Posterior vena cava (tissue), 2 donors: ENCODE measurements at regions not wholly inside any gene's neighbourhood (a gene's known extent, or its start where the extent isn't known, plus 50 kb on each side); places are given as distances from the start of the nearest gene placed in this dataset.

Experiments used
- DNase-seq: peaks from one replicate; pipeline ENCODE4 v3.0.0-alpha.2; 2020; ENCODE audit warnings: low spot score
- intact Hi-C, 2 donors: fragments of 100-400 bp; cut with DNase I; formaldehyde crosslinking; loops; one replicate each; pipeline versions ENCODE4 v1.14.1 to v1.14.2; 2022 to 2023
- donor health status: DM: yes; HTN: yes; CAD: no.
- donor health status: DM: yes; HTN: yes; CAD: no.

GRCh38 chr14:95444132-95445129 lies 72.0 kb downstream of the SYNE3 start:
- DNase-seq = no peak
- intact Hi-C loops = no loop called here

GRCh38 chr14:95442633-95443021 lies 73.8 kb downstream of the SYNE3 start:
- intact Hi-C loops = loop anchor here in 1 of 2 donors (2.0 kb wide), 1 partner anchor 84 kb away; no protein-coding TSS in a partner anchor
- peak; percentile 95 for DNase-seq

GRCh38 chr14:95442016-95442632 lies 74.3 kb downstream of the SYNE3 start:
- DNase-seq = no peak
- intact Hi-C loops = loop anchor here in 1 of 2 donors (2.0 kb wide), 1 partner anchor 85 kb away; no protein-coding TSS in a partner anchor

- no peak for DNase-seq
- intact Hi-C loops = no loop called here
These were observed 75.5 kb downstream of the SYNE3 start for GRCh38 chr14:95440951-95441350.

- intact Hi-C loops = no loop called here
These were observed 76.0 kb downstream of the SYNE3 start for GRCh38 chr14:95440496-95440895.

GRCh38 chr14:95439881-95440280 lies 76.6 kb downstream of the SYNE3 start:
- peak; percentile 57 for DNase-seq

More at GRCh38 chr14:95440496-95440895, 76.0 kb downstream of the SYNE3 start:
- no peak for DNase-seq

GRCh38 chr14:95437715-95438114 lies 78.7 kb downstream of the SYNE3 start:
- intact Hi-C loops = loop anchor here in 1 of 2 donors (5.0 kb wide), 1 partner anchor 90 kb away; no protein-coding TSS in a partner anchor

More at GRCh38 chr14:95439881-95440280, 76.6 kb downstream of the SYNE3 start:
- intact Hi-C loops = loop anchor here in 1 of 2 donors (5.0 kb wide), 1 partner anchor 87 kb away; no protein-coding TSS in a partner anchor

GRCh38 chr14:95436354-95436753 lies 80.1 kb downstream of the SYNE3 start:
- DNase-seq = no peak
- intact Hi-C loops = loop anchor here in 1 of 2 donors (5.0 kb wide), 1 partner anchor 91 kb away; no protein-coding TSS in a partner anchor

More at GRCh38 chr14:95437715-95438114, 78.7 kb downstream of the SYNE3 start:
- DNase-seq = no peak

GRCh38 chr14:95434121-95434520 lies 82.3 kb downstream of the SYNE3 start:
- intact Hi-C loops = no loop called here
- no peak for DNase-seq

- DNase-seq = no peak
- intact Hi-C loops = no loop called here
These were observed 83.4 kb downstream of the SYNE3 start for GRCh38 chr14:95433094-95433478.

GRCh38 chr14:95432144-95433093 lies 84.0 kb downstream of the SYNE3 start:
- intact Hi-C loops = no loop called here
- DNase-seq = no peak

- intact Hi-C loops = no loop called here
- DNase-seq = no peak
These were observed 85.0 kb downstream of the SYNE3 start for GRCh38 chr14:95431199-95432143.

- DNase-seq = no peak
These were observed 87.9 kb downstream of the SYNE3 start for GRCh38 chr14:95428557-95428956.

GRCh38 chr14:95426116-95426475 lies 90.4 kb downstream of the SYNE3 start:
- peak; percentile 58 for DNase-seq
- intact Hi-C loops = loop anchor here in 1 of 2 donors (5.0 kb wide), 1 partner anchor 571 kb away; no protein-coding TSS in a partner anchor

More at GRCh38 chr14:95428557-95428956, 87.9 kb downstream of the SYNE3 start:
- intact Hi-C loops = loop anchor here in 1 of 2 donors (5.0 kb wide), 1 partner anchor 569 kb away; no protein-coding TSS in a partner anchor

- intact Hi-C loops = loop anchor here in 1 of 2 donors (5.0 kb wide), 1 partner anchor 572 kb away; no protein-coding TSS in a partner anchor
- DNase-seq = peak; percentile 48
These were observed 90.9 kb downstream of the SYNE3 start for GRCh38 chr14:95425369-95426115.

GRCh38 chr14:95424529-95424928 lies 91.9 kb downstream of the SYNE3 start:
- DNase-seq = peak; percentile 70
- intact Hi-C loops = no loop called here

- DNase-seq = no peak
These were observed 94.7 kb downstream of the SYNE3 start for GRCh38 chr14:95421741-95422140.

More at GRCh38 chr14:95421741-95422140, 94.7 kb downstream of the SYNE3 start:
- intact Hi-C loops = no loop called here
